Left forelimb (tissue), 1 donor: ENCODE measurements at regions not wholly inside any gene's neighbourhood (a gene's known extent, or its start where the extent isn't known, plus 50 kb on each side); places are given as distances from the start of the nearest gene placed in this dataset.

ENCODE experiments used
- DNase-seq: peaks from one replicate; pipeline ENCODE4 v3.0.0-alpha.2; 2018; ENCODE audit warnings: low spot score

DNA sequence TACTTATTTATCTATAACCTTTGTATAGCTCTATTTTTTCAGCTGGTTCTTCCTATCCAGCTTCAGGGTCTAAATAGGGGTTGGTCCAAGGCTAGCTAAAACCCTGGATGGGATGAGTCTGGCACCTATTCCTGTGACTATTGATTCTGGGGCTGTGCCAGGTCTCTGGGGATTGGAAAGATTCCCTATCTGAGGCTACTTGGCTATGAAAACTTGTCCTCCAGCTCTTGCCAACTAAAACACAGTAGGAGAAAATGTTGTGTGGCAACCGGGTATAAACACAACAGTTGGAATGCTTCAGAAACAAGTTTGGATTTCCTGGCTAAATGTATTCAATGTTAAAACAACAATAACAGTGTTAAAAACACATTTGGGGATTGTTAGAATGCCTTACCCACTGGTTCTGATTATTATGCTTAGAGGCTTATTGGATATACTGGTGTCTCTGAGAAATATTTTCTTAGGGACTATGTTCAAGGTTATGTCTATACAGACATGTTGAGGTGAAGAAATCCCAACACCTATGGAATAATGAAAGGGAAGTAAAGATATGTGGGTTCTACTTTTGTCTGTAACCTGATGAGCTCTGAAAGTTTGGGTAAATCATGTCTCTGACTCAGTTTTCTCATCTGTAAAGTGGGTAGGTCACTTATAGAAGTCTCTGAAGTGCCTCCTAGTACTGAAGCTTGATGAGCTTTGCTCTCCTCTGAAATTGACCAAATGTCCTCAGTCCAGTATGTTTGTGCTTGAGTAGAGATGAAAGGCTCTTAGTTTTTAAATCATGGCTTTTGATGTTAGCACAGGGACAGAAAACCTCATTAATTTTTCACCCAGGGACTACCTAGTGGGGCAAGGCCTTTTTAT, 460.7 kb downstream of the MTX2 start:
- no peak for DNase-seq

DNA sequence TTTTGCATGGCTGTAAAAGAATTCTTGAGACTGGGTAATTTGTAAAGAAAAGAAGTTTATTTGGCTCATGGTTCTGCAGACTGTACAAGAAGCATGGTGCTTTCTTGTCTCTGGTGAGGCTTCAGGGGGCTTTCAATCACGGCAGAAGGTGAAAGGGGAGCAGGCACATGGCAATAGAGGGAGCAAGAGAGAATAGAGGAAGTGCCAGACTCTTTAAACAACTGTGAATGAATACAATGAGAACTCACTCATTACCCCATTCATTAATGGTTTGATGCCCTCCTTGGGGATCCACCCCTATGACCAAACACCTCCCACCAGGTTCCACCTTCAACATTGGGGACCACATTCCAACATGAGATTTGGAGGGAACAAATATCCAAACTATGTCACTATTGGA, 463.5 kb downstream of the MTX2 start:
- DNase-seq, result no peak

DNA sequence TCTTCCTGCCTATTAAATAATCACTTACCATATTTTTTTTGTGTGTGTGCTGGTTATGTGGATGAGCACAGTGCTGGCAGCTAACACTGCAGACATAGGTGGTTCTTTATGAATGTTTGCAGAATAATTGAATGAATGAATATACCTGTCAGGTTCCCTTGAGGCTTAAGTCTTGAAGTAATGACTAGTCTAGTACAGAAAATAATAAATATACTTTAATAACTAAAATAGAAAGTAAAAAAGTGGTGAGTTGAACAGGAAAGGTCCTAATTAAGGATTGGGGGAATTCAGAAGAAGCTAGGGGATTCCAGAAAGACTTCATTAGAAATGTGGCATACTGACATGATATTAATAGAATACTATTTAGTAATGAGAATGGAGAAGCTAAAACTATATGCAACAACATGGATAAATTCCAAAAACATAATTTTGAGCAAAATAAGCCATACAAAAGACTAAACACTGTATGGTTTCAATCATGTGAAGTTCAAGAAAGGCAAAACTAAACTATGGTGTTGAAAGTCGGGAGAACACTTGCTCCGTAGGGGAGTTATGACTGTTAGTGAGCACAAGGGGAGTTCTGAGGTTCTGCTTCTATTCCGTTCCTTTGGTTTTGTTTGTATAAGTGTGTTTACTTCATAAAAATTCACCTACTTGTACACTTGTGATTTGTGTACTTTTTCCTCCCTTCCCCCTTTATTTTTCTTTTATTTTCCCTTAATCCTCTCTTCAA, 464.6 kb downstream of the MTX2 start:
- no peak for DNase-seq

DNA sequence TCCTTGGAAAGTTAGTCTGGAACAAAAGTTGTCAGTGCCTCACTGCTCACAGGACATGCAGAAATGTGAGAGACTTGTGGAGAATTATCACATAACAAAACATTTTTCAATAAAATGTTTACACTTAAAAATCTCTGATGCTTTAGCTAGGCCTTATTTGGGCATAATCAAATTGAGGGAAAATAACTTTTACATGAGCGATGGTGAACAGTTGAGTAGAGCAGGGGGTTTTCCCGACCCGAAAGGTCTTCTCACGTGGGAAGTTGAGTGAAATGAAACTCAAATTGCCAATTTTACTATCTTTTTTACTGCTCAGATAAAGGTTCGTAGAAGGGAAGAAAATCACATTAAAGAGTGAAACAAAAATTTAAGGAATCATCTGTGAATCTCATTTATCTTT, 465.6 kb downstream of the MTX2 start:
- DNase-seq, result no peak

DNA sequence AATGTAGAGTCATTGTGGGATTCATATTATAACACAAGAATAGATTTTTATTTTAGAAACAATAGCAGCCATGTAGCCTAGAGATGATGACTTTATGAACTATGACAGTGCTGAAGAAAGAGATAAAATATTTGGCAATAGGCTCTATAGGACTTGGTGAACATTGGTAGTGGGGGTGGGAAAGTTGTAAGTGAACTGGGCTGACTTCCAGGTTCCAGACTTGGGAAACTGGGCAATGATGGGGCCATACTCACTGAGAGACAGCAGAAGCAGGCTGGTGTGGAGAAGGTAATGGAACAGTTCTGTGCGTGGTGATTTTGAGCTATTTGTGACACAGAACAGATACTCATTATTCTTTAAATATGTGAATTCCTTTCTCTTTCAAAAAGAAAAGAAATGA, 470.3 kb upstream of the HNRNPA3 start:
- DNase-seq, result no peak

DNA sequence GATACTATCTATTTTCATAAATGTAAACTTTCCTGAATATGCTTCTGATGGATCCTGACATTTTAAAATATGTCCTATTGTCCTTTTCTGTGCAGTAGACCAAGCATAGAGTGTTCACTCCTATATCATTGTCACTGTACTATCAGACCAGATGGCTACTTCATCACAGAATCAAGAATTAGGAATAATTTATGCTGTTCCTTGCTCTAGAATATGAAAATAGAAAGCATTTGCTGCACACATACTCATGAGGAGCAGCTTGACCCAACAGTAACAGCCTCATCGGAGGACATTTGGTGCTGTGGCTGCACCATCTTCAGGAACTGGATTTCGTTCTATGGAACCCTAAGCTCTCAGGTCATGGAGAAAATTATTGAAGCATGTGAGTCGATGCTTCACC, 468.9 kb upstream of the HNRNPA3 start:
- DNase-seq, result no peak

DNA sequence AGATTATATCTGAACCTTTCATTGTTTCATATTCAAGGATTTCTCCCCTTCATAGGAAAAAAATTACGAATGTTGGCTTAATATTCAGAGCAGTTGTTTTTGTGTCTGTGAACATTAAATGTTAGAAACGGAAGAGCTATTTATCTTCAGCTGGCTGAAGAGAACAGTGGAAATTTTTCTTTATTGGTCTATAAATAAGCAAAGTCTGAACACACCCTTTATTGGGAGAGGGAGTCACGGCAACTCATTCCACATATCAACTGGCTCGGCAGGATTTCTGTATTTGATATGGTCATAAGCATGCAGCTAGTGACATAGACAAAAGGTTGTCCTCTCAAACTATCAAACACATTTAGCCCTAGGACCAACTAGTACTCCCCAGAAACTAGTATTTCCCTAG, 468.4 kb upstream of the HNRNPA3 start:
- no peak for DNase-seq

DNA sequence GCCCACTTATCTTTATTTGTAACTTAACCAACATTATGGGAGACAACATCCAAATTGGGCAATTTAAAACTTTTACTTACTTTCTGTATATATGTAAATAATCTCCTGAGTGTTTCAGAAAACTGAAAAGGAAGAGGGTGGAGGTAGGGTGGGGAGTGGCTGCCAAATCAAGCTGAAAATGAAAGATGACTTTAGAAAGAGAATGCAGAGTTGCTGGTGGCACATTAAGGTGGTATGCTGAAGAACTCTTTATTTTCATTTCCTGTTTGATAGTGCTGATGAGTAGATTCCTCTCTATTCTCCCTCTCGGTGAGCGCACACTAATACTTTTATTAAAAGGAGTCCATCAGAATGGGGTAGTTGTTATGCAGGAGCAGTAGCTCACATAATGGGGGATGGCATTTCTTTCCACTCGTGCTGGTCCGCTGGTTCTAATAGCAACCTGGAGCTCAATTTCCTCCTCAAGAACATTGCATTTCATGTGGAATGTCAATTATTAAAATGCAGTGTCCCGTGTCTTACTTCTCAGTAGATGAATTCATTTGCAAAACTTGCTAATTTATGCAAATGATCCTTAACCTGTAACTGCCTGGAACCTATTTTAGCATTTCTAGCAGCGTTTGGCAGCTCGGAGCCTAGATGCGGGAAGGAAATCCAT, 466.9 kb upstream of the HNRNPA3 start:
- no peak for DNase-seq

DNA sequence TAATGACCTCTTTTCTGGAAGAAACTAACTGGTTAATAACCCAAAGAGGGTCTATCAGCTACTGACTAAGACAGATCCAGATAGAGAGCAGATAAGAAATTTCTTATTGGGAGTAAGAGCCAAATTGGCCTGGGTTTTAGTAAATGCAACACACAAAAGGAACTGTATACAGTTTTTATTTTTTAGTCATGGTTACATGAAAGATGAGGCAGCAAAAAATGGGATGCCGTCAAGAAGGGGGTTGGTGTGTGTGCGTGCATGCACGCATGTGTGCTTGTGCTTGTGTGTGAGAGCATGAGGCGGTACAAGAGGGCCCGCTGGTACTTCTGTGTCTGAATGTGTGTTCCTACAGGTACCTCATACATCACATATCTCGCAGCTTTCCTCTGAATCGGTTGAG, 466.2 kb upstream of the HNRNPA3 start:
- DNase-seq, result no peak

DNA sequence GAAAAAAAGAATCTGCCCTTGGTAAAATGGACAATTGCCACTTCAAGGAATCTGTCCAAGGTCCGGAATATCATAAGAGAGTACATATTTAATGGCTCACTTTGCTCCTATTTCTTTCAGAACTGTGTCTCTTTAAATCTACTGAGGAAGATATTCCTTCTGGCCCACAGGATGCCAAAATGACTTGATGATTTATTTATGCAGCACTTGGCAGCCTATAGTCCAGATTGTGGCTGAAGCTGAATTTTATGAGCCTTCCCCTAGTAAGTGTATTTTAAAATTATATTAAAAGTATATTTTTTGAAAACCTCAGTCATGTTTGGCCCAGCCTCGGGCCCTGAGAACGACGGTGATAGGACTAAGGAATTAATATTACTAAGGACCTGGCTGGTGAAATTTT, 465.1 kb upstream of the HNRNPA3 start:
- no peak for DNase-seq

DNA sequence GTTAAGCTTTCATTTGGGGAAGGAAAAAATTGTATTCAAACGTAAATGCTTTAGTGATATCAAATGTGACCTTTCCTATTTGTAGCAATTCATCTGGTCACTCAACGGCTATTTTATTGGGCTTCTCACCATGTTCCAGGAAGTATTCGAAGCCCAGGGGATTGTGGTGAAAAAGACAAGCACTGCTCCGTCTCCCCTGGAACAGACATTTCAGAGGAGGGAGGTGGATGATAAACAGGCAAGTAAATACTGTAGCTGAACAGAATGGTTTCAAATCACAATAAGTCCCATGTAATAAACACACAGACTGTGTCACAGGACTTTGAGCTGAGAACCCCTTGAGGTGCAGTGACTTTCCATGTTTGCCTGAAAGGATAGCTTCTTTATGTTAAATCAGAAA, 464.7 kb upstream of the HNRNPA3 start:
- DNase-seq, result no peak

DNA sequence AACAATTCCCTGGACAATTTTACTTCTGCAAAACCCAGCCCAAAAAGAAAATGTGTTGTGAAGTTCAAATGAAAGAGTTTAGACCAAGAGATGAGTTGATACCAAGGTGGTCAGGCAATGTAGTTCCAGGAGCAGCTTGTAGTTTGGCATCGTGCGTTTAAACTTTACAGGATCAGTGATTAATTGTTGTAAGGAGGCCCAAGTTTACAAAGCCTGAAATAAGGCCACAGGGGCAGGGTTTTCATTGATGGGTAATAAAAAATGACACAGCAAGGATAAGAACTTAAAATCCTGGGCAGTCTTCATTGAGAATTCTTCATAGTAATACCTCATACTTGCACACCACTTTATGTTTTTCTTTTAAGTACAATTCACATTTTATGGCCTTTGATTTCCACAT, 463.9 kb upstream of the HNRNPA3 start:
- no peak for DNase-seq

DNA sequence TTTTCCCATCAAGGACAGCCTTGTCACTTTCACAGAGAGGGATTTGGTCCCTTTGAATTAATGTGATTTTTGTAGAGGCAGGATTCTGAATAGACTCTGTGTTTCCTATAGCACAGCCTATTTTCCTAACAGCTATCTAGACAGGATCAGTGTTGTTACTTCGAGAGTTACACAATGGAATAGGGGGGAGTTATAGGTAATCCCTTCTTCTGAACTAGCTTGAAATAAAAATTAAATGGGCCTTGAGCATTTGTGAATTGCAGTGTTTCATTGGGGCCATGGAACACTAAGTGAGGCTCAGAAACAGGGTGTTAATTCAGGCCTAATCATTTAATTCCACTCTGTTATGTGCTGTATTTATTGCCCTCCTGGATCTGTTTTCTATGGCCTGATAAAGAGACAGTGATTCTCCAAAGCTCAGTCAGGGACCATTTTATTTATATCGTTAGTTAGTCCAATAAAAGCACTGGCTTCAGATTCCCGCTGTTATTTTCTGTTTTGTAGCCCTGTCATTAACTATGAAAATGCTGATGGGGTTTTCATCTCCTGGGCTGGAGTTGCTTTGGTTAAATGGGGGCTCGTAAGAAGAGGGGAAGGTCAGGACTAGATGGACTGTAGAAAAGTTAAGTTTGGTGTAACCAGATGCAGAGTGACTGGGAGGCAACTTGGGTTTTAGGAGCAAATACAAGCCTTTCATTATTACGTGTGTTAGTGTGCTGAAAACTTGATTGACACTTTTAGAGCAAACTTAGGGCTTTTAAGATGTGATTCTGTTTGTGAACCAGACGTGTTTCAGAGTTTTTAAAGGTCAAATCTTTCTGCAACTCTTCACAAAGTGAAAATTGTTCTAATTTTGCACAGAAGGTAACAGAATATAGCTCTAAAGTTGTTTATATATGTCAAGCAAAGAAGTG, 461.0 kb upstream of the HNRNPA3 start:
- DNase-seq, result no peak

DNA sequence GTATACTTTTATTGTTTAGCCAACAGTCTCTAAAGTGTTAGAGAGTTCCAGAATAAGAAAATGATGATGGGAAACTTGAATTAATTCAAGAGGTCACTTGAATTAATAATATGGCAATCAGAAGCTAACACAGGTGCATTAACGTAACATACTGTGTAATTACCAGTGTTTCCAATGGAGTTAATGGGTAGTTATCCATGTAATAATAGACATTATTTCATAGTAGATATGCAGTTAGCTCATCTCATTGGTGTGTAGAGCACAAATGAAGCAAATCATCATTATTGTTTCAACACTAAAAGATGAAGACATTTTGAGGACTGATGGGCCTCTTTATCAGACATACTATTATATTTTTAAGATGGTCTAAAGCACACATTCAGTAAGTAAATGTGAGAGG, 460.3 kb upstream of the HNRNPA3 start:
- no peak for DNase-seq

DNA sequence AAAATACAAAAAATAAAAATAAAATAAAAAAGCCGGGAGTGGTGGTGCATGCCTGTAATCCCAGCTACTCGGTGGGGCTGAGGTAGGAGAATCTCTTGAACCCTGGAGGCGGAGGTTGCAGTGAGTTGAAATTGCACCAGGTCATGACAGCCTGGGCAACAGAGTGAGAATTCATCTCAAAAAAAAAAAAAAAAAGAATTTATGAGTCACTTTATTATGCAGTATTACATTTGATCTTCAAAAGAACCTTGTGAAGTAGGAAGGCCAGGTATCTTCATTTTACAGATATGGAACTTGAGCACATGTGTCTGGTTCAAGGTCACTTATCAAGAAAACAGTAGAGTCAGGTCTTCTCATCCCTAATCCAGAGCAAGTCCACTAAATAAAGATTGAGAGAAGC, 459.4 kb upstream of the HNRNPA3 start:
- no peak for DNase-seq

DNA sequence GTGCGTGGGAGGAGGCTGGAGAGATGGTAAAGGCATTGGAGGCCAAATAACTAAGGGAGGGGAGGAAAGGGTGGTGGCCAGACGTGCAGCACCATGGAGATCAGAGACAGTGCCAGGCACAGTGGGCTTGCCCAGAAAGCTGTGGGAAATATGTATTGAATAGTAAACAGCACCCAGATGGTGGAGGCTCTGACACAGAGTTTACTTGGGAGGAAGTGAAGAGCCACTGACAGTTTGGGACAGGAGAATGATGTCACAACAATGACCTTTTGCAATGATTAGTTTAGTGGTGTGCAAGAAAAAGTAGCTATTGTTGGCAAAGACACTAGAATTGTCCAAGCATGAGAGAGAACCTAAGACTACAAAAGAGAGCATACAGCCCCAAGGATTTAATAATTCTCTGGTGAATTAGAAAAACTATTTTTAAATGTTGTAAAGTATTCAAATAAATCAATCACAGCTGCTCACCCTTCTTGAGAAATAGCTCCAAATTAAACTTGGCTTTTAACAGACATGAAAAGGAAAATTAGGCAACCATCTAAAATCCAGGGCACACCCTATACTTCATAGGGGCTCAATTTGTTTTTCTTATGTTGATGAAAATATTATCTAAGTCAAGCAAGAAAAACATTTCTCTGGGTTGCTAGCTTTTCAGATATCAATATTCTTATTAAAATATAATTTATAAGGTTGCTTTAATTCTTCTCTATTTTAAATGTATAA, 458.7 kb upstream of the HNRNPA3 start:
- DNase-seq, result no peak

DNA sequence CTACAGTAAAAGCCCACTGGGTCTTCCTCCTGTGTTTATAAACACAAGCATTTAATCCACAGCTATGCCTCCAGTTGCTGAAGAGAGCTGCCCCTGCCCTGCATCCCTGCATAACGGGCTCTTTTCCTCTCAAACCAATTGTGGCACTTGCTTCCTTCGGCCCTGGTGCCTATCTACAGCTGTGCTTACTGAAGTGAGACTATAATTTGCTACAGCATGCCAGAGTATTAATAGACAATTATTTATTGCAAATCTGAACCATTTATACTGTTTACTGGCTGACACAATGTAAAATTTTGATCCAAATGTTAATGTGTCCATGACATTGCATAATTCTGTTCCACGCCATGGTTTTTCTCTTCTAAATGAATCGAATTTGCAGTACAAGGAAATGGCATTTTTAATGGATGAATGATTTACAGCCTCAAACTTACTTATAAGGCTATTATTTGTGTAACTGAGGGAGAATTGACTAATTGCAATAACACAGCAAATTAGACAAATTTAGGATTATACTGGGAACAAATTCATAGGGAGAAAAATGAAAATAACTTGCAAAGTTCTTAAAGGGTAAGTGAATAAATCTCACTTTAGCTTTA, 457.0 kb upstream of the HNRNPA3 start:
- no peak for DNase-seq

DNA sequence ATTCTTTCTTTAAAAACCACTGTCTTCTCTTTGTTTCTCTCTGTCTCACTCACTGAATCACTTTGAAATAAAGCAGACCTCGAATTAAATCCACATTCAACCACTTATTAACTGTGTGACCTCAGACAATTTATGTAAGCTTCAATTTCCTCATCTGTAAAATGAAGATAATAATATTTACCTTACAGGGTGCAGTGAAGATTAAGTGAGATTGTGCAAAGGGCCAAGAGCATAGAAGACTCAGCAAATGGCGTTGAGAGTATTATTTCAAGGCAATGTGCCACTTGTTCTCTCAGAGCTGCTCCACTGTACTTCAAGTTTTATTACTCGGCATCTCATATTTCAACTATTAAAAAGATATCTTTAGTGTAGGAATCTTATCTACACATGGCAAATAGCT, 454.2 kb upstream of the HNRNPA3 start:
- no peak for DNase-seq

DNA sequence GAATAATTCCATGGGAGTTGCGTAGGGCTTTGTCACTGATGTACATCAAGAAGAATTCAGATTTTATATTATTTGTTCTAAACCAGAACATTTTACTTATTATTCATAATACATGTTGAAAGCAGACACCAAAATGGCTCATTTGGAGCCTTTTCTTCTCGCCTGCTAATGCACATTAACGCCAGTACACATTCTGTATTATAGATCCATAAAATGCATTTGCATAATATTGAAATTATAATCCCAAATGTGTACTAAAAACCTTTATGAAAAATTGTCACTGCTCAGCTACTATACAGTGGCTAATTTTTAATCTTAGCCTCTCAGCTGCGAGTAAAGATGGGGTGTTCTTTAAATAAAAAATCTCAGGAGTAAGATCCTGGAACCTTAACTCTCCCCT, 452.2 kb upstream of the HNRNPA3 start:
- no peak for DNase-seq

DNA sequence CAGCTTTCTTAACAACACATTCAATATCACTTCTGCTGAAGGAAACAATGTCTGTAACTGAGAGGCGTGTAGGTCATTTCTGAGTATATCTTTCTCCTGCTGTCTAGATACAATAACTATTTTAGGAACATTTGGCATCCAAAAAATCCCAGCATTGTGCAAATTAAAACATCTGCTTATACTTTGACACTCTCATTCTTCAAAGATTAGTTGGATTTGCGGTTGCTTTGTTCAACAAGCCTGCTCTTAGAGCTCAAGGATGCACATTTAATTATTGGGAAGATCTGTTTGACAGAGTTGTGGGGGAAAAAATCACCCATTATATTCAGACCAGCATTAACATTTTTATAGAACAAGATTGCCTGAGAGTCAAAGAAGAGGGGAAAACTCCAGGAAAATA, 449.5 kb upstream of the HNRNPA3 start:
- no peak for DNase-seq

DNA sequence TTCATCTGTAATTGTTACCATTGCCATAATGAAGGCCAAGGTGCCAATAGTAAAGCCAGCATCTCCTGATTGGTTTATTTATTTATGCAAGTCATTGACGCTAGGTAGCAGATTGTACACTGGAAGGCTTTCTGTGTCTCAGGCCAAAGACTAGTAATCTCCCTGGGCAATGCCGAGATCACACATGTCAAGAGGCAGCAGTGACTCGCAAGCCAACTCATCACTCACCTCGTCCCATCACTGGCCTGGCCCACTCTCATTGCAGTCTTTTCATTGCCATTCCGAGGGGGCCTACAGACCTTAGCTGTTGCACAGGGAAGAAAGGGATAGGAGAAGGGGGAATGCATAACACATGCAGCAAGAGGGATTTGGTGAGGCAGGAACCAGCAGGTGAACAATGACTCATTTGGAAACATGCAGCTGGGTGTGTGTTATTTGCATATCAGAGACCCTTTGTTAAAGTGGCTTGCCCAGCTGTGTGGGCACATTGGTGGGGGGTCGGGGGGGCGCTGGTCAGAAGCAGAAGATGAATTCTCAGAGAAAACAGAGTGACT, 448.7 kb upstream of the HNRNPA3 start:
- DNase-seq, result no peak
